CD14-positive monocyte (primary cell): ENCODE measurements at regions not wholly inside any gene's neighbourhood (a gene's known extent, or its start where the extent isn't known, plus 50 kb on each side); places are given as distances from the start of the nearest gene placed in this dataset.
A peak's percentile ranks its signal among the peaks of the same experiment; 100 is the strongest.
"Not testable (repeated sequence)": the region's sequence is repeated elsewhere in the genome, so short reads cannot be mapped to it uniquely, and the experiment has no call there.

Source experiments
- DNase-seq, 3 donors: peaks; one replicate each; pipeline ENCODE4 v3.0.0-alpha.2; 2011 to 2022
- H2AFZ ChIP-seq: 2 replicates; pipeline ENCODE4 v1.6.0; 2012; ENCODE audit warnings: mild to moderate bottlenecking, low read depth, low read length, inconsistent platforms; ENCODE audit not compliant: insufficient read depth, poor library complexity, severe bottlenecking
- H3K27ac ChIP-seq, 2 donors: 1 replicate in 1 of 2; 2 replicates in 1 of 2; pipeline ENCODE4 v1.5.1; 2012 to 2013; ENCODE audit warnings: low read length in 2 of 2, control low read depth in 1 of 2, inconsistent platforms in 1 of 2, low read depth in 1 of 2, mild to moderate bottlenecking in 1 of 2
- H3K27me3 ChIP-seq, 2 donors: one replicate each; pipeline versions ENCODE4 v1.6.0 to v1.6.1; 2011 to 2013; ENCODE audit warnings: low read length in 2 of 2; ENCODE audit not compliant: control insufficient read depth in 2 of 2, insufficient read depth in 2 of 2
- H3K36me3 ChIP-seq, 2 donors: replicated peaks in 1 of 2; 1 replicate in 1 of 2; 2 replicates in 1 of 2; pipeline versions ENCODE4 v1.5.1 to v1.6.1; 2012 to 2013; ENCODE audit warnings: low read length in 2 of 2, control low read depth in 1 of 2, inconsistent platforms in 1 of 2, mild to moderate bottlenecking in 1 of 2; ENCODE audit not compliant: insufficient read depth in 2 of 2, control insufficient read depth in 1 of 2
- H3K4me1 ChIP-seq, 2 donors: 1 replicate in 1 of 2; 2 replicates in 1 of 2; pipeline versions ENCODE4 v1.5.1 to v1.6.1; 2012 to 2013; ENCODE audit warnings: low read length in 2 of 2, control low read depth in 1 of 2, inconsistent platforms in 1 of 2, mild to moderate bottlenecking in 1 of 2, moderate library complexity in 1 of 2; ENCODE audit not compliant: insufficient read depth in 2 of 2, control insufficient read depth in 1 of 2
- H3K4me2 ChIP-seq: replicated peaks from 2 replicates; pipeline ENCODE3; 2012; ENCODE audit warnings: low read length, moderate library complexity, mild to moderate bottlenecking; ENCODE audit not compliant: poor library complexity, severe bottlenecking; ENCODE audit errors: extremely low read depth
- H3K4me3 ChIP-seq, 3 experiments: fragments of 200-600 bp in 1 of 3; sonication (generic) in 1 of 3; replicated peaks in 1 of 3; 1 replicate in 2 of 3; 2 replicates in 1 of 3; pipeline ENCODE4 v1.5.1; 2011 to 2013; ENCODE audit warnings: low read length in 3 of 3, mild to moderate bottlenecking in 3 of 3, control low read depth in 2 of 3, low read depth in 2 of 3, inconsistent platforms in 1 of 3, moderate library complexity in 1 of 3
- H3K79me2 ChIP-seq: 2 replicates; pipeline ENCODE4 v1.6.0; 2012; ENCODE audit warnings: mild to moderate bottlenecking, control low read depth, inconsistent platforms, low read length, moderate library complexity; ENCODE audit not compliant: insufficient read depth
- H3K9ac ChIP-seq: 2 replicates; pipeline ENCODE4 v1.6.0; 2017; ENCODE audit warnings: low read length, mild to moderate bottlenecking; ENCODE audit not compliant: insufficient read depth, poor library complexity, severe bottlenecking
- H3K9me3 ChIP-seq, 2 donors: replicated peaks in 1 of 2; 1 replicate in 1 of 2; 2 replicates in 1 of 2; pipeline versions ENCODE4 v1.5.1 to v1.6.1; 2012 to 2013; ENCODE audit warnings: low read length in 2 of 2, control low read depth in 1 of 2; ENCODE audit not compliant: control insufficient read depth in 1 of 2, insufficient read depth in 1 of 2
- H4K20me1 ChIP-seq: 2 replicates; pipeline ENCODE4 v1.6.0; 2012; ENCODE audit warnings: mild to moderate bottlenecking, low read length, control low read depth, moderate library complexity; ENCODE audit not compliant: insufficient read depth
- H3K27ac Mint-ChIP-seq, 7 donors: one replicate each; pipeline ENCODE4 v1.8.0; 2020; ENCODE audit warnings: mild to moderate bottlenecking in 7 of 7, mixed read lengths in 7 of 7, moderate library complexity in 6 of 7, inconsistent platforms in 2 of 7
- H3K27me3 Mint-ChIP-seq, 3 donors: one replicate each; pipeline ENCODE4 v1.8.0; 2021 to 2022; ENCODE audit warnings: low read depth in 3 of 3, mild to moderate bottlenecking in 3 of 3, mixed read lengths in 3 of 3, moderate library complexity in 3 of 3, inconsistent platforms in 1 of 3
- H3K36me3 Mint-ChIP-seq, 2 donors: one replicate each; pipeline ENCODE4 v1.8.0; 2020; ENCODE audit warnings: mixed read lengths in 2 of 2, inconsistent platforms in 1 of 2, mild to moderate bottlenecking in 1 of 2
- H3K4me1 Mint-ChIP-seq: one replicate; pipeline ENCODE4 v1.8.0; 2020; ENCODE audit warnings: mild to moderate bottlenecking, mixed read lengths
- H3K4me3 Mint-ChIP-seq, 2 donors: one replicate each; pipeline ENCODE4 v1.8.0; 2020; ENCODE audit warnings: mild to moderate bottlenecking in 2 of 2, mixed read lengths in 2 of 2, moderate library complexity in 1 of 2
- H3K9me3 Mint-ChIP-seq, 7 donors: one replicate each; pipeline ENCODE4 v1.8.0; 2020 to 2022; ENCODE audit warnings: mixed read lengths in 7 of 7, mild to moderate bottlenecking in 6 of 7, moderate library complexity in 6 of 7, inconsistent platforms in 2 of 7
- CTCF ChIP-seq: fragments of 200-600 bp; IDR thresholded peaks from one replicate; pipeline ENCODE4 v1.8.0; 2022; ENCODE audit warnings: antibody characterized with exemption, mild to moderate bottlenecking
- WGBS: methylation state at CpG from one replicate; pipeline ENCODE4 v1.1.5; 2013; ENCODE audit warnings: missing lambda C conversion rate; ENCODE audit not compliant: insufficient coverage; 5-methylcytosine and 5-hydroxymethylcytosine counted together
- intact Hi-C, 2 donors: fragments of 100-400 bp; cut with micrococcal nuclease; formaldehyde crosslinking; loops; one replicate each; pipeline versions ENCODE4 v1.15.0 to v1.15.1; 2023

- intact Hi-C loops = no loop called here
- H4K20me1 ChIP-seq = no peaks in the 10 kb centered on the region
- Mint-ChIP-seq H3K9me3 (peaks cover 2 to 8% (median 6%) of the 10 kb centered on the region in 7 donors), H3K4me3 (peak overlapping the region in 1 of 2 donors; percentile 3), H3K27me3 (peaks cover 0 to 3% (median 0%) of the 10 kb centered on the region in 3 donors), H3K4me1 (peaks cover 32% of the 10 kb centered on the region), H3K27ac (peak overlapping the region in 2 of 7 donors; percentile 40 to 59), H3K36me3 (no peaks in the 10 kb centered on the region)
- H3K9me3 ChIP-seq = peaks cover 0 to 3% of the 10 kb centered on the region in 2 donors
- no peaks in the 10 kb centered on the region for H3K36me3 ChIP-seq
- peak overlapping the region in 1 of 2 donors; percentile 8 for H3K27ac ChIP-seq
- H3K4me3 ChIP-seq = peak overlapping the region in 1 of 3 experiments; percentile 8
- H3K27me3 ChIP-seq = no peaks in the 10 kb centered on the region
- peaks cover 9 to 13% of the 10 kb centered on the region in 2 donors for H3K4me1 ChIP-seq
- H3K9ac ChIP-seq = no peak overlapping the region
- no CpG with 5 or more reads among the region's 2 CpGs for WGBS
- DNase-seq = no peak
- H2AFZ ChIP-seq = no peak overlapping the region
- no peak overlapping the region for H3K4me2 ChIP-seq
- TF ChIP-seq CTCF = no peak
- no peaks in the 10 kb centered on the region for H3K79me2 ChIP-seq
Observed at GRCh38 chr18:39208190-39208589, 1642.6 kb upstream of the CELF4 start.

GRCh38 chr18:39206398-39207103, 1641.0 kb upstream of the CELF4 start:
- H3K36me3 Mint-ChIP-seq, intact Hi-C loops, H3K36me3 ChIP-seq, H3K9me3 ChIP-seq, H2AFZ ChIP-seq, H3K27me3 Mint-ChIP-seq, H3K9ac ChIP-seq, H3K9me3 Mint-ChIP-seq, H3K27me3 ChIP-seq, H3K4me2 ChIP-seq, H4K20me1 ChIP-seq, H3K27ac ChIP-seq, H3K79me2 ChIP-seq, H3K4me3 Mint-ChIP-seq, H3K27ac Mint-ChIP-seq, DNase-seq, H3K4me3 ChIP-seq: not testable (repeated sequence)
- H3K4me1 ChIP-seq = peaks cover 9 to 13% of the 10 kb centered on the region in 2 donors
- WGBS = 94% methylated on average over 2 of the region's 4 CpGs
- peaks cover 32% of the 10 kb centered on the region for H3K4me1 Mint-ChIP-seq
